Activated naive CD8-positive, alpha-beta T cell (primary cell): ENCODE measurements at regions not wholly inside any gene's neighbourhood (a gene's known extent, or its start where the extent isn't known, plus 50 kb on each side); places are given as distances from the start of the nearest gene placed in this dataset.

Experiments
- H3K27ac Mint-ChIP-seq: one replicate; pipeline ENCODE4 v1.8.0; 2021; ENCODE audit warnings: mixed read lengths
- H3K27me3 Mint-ChIP-seq: one replicate; pipeline ENCODE4 v1.8.0; 2021; ENCODE audit warnings: mixed read lengths
- H3K36me3 Mint-ChIP-seq: one replicate; pipeline ENCODE4 v1.8.0; 2021; ENCODE audit warnings: mixed read lengths
- H3K4me1 Mint-ChIP-seq: one replicate; pipeline ENCODE4 v1.8.0; 2021; ENCODE audit warnings: low read depth, mixed read lengths
- H3K4me3 Mint-ChIP-seq: one replicate; pipeline ENCODE4 v1.8.0; 2021; ENCODE audit warnings: mild to moderate bottlenecking, mixed read lengths
- H3K9me3 Mint-ChIP-seq: one replicate; pipeline ENCODE4 v1.8.0; 2021; ENCODE audit warnings: low read depth, mixed read lengths

- Mint-ChIP-seq H3K9me3 (no peaks in the 10 kb centered on the region), H3K27ac (no peak overlapping the region), H3K4me1 (no peaks in the 10 kb centered on the region), H3K4me3 (no peak overlapping the region), H3K27me3 (no peaks in the 10 kb centered on the region), H3K36me3 (peaks cover 3% of the 10 kb centered on the region)
Measured at GRCh38 chr7:33750177-33750576, 155.2 kb upstream of the BMPER start.

GRCh38 chr7:33751443-33751842, 153.9 kb upstream of the BMPER start:
- H3K9me3 Mint-ChIP-seq = no peaks in the 10 kb centered on the region
- peaks cover 3% of the 10 kb centered on the region for H3K36me3 Mint-ChIP-seq
- no peak overlapping the region for H3K4me3 Mint-ChIP-seq
- H3K4me1 Mint-ChIP-seq = no peaks in the 10 kb centered on the region
- no peaks in the 10 kb centered on the region for H3K27me3 Mint-ChIP-seq
- H3K27ac Mint-ChIP-seq = no peak overlapping the region

- Mint-ChIP-seq H3K4me3 (no peak overlapping the region), H3K27me3 (no peaks in the 10 kb centered on the region), H3K36me3 (peaks cover 3% of the 10 kb centered on the region), H3K27ac (no peak overlapping the region), H3K4me1 (no peaks in the 10 kb centered on the region), H3K9me3 (no peaks in the 10 kb centered on the region)
Measured at GRCh38 chr7:33753881-33754525, 151.3 kb upstream of the BMPER start.

GRCh38 chr7:33754933-33755928, 150.1 kb upstream of the BMPER start:
- H3K9me3 Mint-ChIP-seq = no peaks in the 10 kb centered on the region

GRCh38 chr7:33757050-33757449, 148.3 kb upstream of the BMPER start:
- H3K4me3 Mint-ChIP-seq = no peak overlapping the region
- H3K27me3 Mint-ChIP-seq = no peaks in the 10 kb centered on the region
- peaks cover 3% of the 10 kb centered on the region for H3K36me3 Mint-ChIP-seq
- H3K27ac Mint-ChIP-seq = no peak overlapping the region
- no peaks in the 10 kb centered on the region for H3K9me3 Mint-ChIP-seq
- H3K4me1 Mint-ChIP-seq = no peaks in the 10 kb centered on the region

More at GRCh38 chr7:33754933-33755928, 150.1 kb upstream of the BMPER start:
- no peaks in the 10 kb centered on the region for H3K4me1 Mint-ChIP-seq
- no peak overlapping the region for H3K27ac Mint-ChIP-seq
- peaks cover 3% of the 10 kb centered on the region for H3K36me3 Mint-ChIP-seq
- H3K4me3 Mint-ChIP-seq = no peak overlapping the region
- no peaks in the 10 kb centered on the region for H3K27me3 Mint-ChIP-seq

GRCh38 chr7:33757563-33758165, 147.7 kb upstream of the BMPER start:
- Mint-ChIP-seq H3K27ac (no peak overlapping the region), H3K4me3 (no peak overlapping the region), H3K36me3 (peaks cover 3% of the 10 kb centered on the region), H3K27me3 (no peaks in the 10 kb centered on the region), H3K4me1 (no peaks in the 10 kb centered on the region), H3K9me3 (no peaks in the 10 kb centered on the region)

- H3K4me1 Mint-ChIP-seq = no peaks in the 10 kb centered on the region
- no peak overlapping the region for H3K27ac Mint-ChIP-seq
- H3K36me3 Mint-ChIP-seq = peaks cover 2% of the 10 kb centered on the region
- no peak overlapping the region for H3K4me3 Mint-ChIP-seq
- no peaks in the 10 kb centered on the region for H3K9me3 Mint-ChIP-seq
- no peaks in the 10 kb centered on the region for H3K27me3 Mint-ChIP-seq
Measured at GRCh38 chr7:33760146-33760545, 145.2 kb upstream of the BMPER start.

- H3K27me3 Mint-ChIP-seq = no peaks in the 10 kb centered on the region
- no peaks in the 10 kb centered on the region for H3K4me1 Mint-ChIP-seq
- H3K27ac Mint-ChIP-seq = no peak overlapping the region
- no peaks in the 10 kb centered on the region for H3K9me3 Mint-ChIP-seq
- H3K4me3 Mint-ChIP-seq = no peak overlapping the region
- H3K36me3 Mint-ChIP-seq = peaks cover 2% of the 10 kb centered on the region
Measured at GRCh38 chr7:33760834-33761233, 144.5 kb upstream of the BMPER start.

GRCh38 chr7:33761449-33762080, 143.8 kb upstream of the BMPER start:
- Mint-ChIP-seq H3K9me3 (no peaks in the 10 kb centered on the region), H3K27me3 (no peaks in the 10 kb centered on the region), H3K4me1 (no peaks in the 10 kb centered on the region), H3K36me3 (peaks cover 2% of the 10 kb centered on the region), H3K27ac (no peak overlapping the region), H3K4me3 (no peak overlapping the region)

GRCh38 chr7:33762151-33762910, 143.0 kb upstream of the BMPER start:
- no peak overlapping the region for H3K27ac Mint-ChIP-seq
- no peaks in the 10 kb centered on the region for H3K27me3 Mint-ChIP-seq
- H3K36me3 Mint-ChIP-seq = peaks cover 2% of the 10 kb centered on the region
- H3K4me1 Mint-ChIP-seq = no peaks in the 10 kb centered on the region
- H3K4me3 Mint-ChIP-seq = no peak overlapping the region
- H3K9me3 Mint-ChIP-seq = no peaks in the 10 kb centered on the region

GRCh38 chr7:33762911-33763306, 142.4 kb upstream of the BMPER start:
- Mint-ChIP-seq H3K27me3 (no peaks in the 10 kb centered on the region), H3K27ac (no peak overlapping the region), H3K4me3 (no peak overlapping the region), H3K36me3 (peaks cover 2% of the 10 kb centered on the region), H3K9me3 (no peaks in the 10 kb centered on the region), H3K4me1 (no peaks in the 10 kb centered on the region)

- no peak overlapping the region for H3K27ac Mint-ChIP-seq
- H3K4me3 Mint-ChIP-seq = no peak overlapping the region
- peaks cover 2% of the 10 kb centered on the region for H3K36me3 Mint-ChIP-seq
- H3K4me1 Mint-ChIP-seq = no peaks in the 10 kb centered on the region
- no peaks in the 10 kb centered on the region for H3K9me3 Mint-ChIP-seq
- H3K27me3 Mint-ChIP-seq = no peaks in the 10 kb centered on the region
Measured at GRCh38 chr7:33764752-33765451, 140.4 kb upstream of the BMPER start.

GRCh38 chr7:33766405-33766804, 138.9 kb upstream of the BMPER start:
- Mint-ChIP-seq H3K27me3 (no peaks in the 10 kb centered on the region), H3K9me3 (no peaks in the 10 kb centered on the region), H3K4me1 (no peaks in the 10 kb centered on the region), H3K36me3 (peaks cover 2% of the 10 kb centered on the region), H3K4me3 (no peak overlapping the region), H3K27ac (no peak overlapping the region)

- Mint-ChIP-seq H3K27ac (no peak overlapping the region), H3K36me3 (peaks cover 5% of the 10 kb centered on the region), H3K4me3 (no peak overlapping the region), H3K4me1 (no peaks in the 10 kb centered on the region), H3K9me3 (no peaks in the 10 kb centered on the region), H3K27me3 (no peaks in the 10 kb centered on the region)
Measured at GRCh38 chr7:33769930-33770329, 135.4 kb upstream of the BMPER start.
